ENCODE measurements at regions not wholly inside any gene's neighbourhood (a gene's known extent, or its start where the extent isn't known, plus 50 kb on each side); places are given as distances from the start of the nearest gene placed in this dataset.
A peak's percentile ranks its signal among the peaks of the same experiment; 100 is the strongest.
"Not testable (repeated sequence)": the region's sequence is repeated elsewhere in the genome, so short reads cannot be mapped to it uniquely, and the experiment has no call there.

DNA sequence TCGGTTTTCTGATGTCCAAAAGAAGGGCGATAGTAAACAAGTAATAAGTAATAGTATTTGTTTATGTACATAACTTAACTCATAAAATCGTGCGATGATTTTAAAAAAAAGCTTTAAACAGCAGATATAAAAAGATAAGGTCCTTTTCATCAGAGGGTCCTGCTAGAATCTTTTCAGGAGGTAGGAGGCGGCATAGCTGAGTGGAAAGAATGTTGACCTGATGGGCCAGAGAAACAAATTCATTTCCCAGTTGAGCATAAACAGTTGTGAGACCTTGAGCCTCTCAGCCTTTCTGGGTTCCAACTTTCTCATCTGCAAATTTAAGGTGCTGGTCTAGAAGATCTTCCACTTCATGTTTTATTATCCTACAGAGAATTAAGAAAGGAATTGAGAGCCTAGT, 173.5 kb downstream of the LACC1 start:
- DNase-seq (no peak), ATAC-seq (replicated peaks in 1 of 4) (no peak)
- ChIA-PET POLR2A (no interaction called here), CTCF (no interaction called here)
- peaks cover 0 to 6% of the 10 kb centered on the region in 2 experiments for H3K27me3 ChIP-seq (replicated peaks in 1 of 2; ENCODE audit: control insufficient read depth in 2 of 2, extremely low read depth in 1 of 2, insufficient read depth in 2 of 2, low read length in 1 of 2)
- no peak overlapping the region for H3K4me3 ChIP-seq (ENCODE audit: control insufficient read depth in 1 of 2, extremely low read depth in 1 of 2, low read length in 1 of 2)
- no peaks in the 10 kb centered on the region for H3K4me1 ChIP-seq (ENCODE audit: control insufficient read depth in 1 of 2, extremely low read depth in 1 of 2, insufficient read depth in 2 of 2, low read length in 2 of 2)
- H3K4me3 Mint-ChIP-seq: no peak overlapping the region
- H3K36me3 Mint-ChIP-seq: no peaks in the 10 kb centered on the region
- no peaks in the 10 kb centered on the region for H3K36me3 ChIP-seq (ENCODE audit: control insufficient read depth in 2 of 2, extremely low read depth in 1 of 2, insufficient read depth in 1 of 2, low read length in 1 of 2)
- no peaks in the 10 kb centered on the region for H3K9me3 Mint-ChIP-seq
- no peak overlapping the region for H3K27ac ChIP-seq (ENCODE audit: low read length)
- peaks cover 0 to 8% (median 0%) of the 10 kb centered on the region in 3 donors for H3K4me1 Mint-ChIP-seq
- no peak overlapping the region for H3K27ac Mint-ChIP-seq
- no CpG with 5 or more reads among the region's 5 CpGs for WGBS (ENCODE audit: insufficient coverage)
- peaks cover 23 to 29% of the 10 kb centered on the region in 2 donors for H3K27me3 Mint-ChIP-seq
- H3K9me3 ChIP-seq: no peaks in the 10 kb centered on the region

DNA sequence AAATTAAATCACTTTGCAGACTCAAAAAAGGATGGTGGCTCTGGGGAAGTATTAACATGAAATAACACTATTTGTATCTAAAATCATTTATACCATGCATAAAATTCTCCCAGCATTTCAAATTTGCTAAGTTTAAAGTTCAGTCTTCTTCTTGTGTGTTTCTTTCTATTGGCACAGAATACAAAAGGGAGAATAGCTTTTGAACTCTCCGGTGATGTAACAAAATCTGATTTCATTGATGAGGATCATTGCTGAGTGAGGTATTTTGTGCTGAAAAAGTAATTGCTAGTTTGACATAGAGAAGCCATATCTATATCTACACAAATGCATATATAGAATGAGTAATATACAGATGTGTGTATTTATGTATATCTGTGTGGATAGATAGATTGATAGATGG, 174.8 kb downstream of the LACC1 start:
- CTCF ChIA-PET: no interaction called here

DNA sequence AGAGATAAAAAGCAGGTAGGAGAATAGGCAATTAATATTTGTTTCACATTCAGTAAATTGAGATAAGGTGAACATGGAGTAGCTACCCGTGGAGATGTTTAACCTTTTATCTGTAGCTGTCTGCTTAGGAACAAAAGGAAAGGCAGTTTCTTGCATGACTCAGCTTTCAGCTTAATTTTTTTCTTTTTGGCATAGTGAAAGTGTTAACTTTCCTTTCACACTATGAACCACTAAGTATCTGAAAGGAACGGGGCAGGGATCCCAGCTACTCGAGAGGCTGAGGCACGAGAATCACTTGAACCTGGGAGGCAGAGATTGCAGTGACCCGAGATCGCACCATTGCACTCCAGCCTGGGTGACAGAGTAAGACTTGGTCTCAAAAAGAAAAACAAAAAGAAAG, 176.0 kb downstream of the LACC1 start:
- DNase-seq, H3K4me1 Mint-ChIP-seq, CTCF ChIA-PET: not testable (repeated sequence)

More for the DNA sequence above, 174.8 kb downstream of the LACC1 start:
- Mint-ChIP-seq H3K36me3 (no peaks in the 10 kb centered on the region), H3K4me3 (no peak overlapping the region), H3K27ac (no peak overlapping the region), H3K4me1 (peaks cover 0 to 8% (median 0%) of the 10 kb centered on the region in 3 donors), H3K27me3 (peaks cover 18 to 28% of the 10 kb centered on the region in 2 donors), H3K9me3 (no peaks in the 10 kb centered on the region)
- Histone ChIP-seq H3K27ac (ENCODE audit: low read length) (no peak overlapping the region), H3K9me3 (no peaks in the 10 kb centered on the region), H3K4me3 (ENCODE audit: control insufficient read depth in 1 of 2, extremely low read depth in 1 of 2, low read length in 1 of 2) (no peak overlapping the region), H3K27me3 (replicated peaks in 1 of 2; ENCODE audit: control insufficient read depth in 2 of 2, extremely low read depth in 1 of 2, insufficient read depth in 2 of 2, low read length in 1 of 2) (peaks cover 0 to 6% of the 10 kb centered on the region in 2 experiments), H3K36me3 (ENCODE audit: control insufficient read depth in 2 of 2, extremely low read depth in 1 of 2, insufficient read depth in 1 of 2, low read length in 1 of 2) (no peaks in the 10 kb centered on the region), H3K4me1 (ENCODE audit: control insufficient read depth in 1 of 2, extremely low read depth in 1 of 2, insufficient read depth in 2 of 2, low read length in 2 of 2) (no peaks in the 10 kb centered on the region)
- POLR2A ChIA-PET: no interaction called here
- ATAC-seq (replicated peaks in 1 of 4) (no peak), DNase-seq (no peak)
- WGBS (ENCODE audit: insufficient coverage): no CpG with 5 or more reads among the region's 1 CpG

DNA sequence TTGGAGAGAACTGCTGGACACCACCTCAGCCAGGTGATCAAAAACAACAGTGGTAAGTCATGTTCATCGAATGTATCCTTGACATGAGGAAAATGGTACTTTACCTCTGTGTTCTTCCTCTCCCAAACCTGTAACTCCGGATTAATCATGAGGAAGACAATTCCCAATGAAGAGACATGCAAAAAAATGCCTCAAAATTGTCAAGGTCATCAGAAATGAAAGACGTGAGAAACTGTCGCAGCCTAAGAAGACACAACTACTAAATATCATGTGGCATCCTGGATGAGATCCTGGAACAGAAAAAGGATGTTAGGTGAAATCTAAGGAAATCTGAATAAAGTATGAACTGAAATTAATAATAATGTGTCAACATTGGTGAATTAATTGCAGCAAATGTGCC, 178.4 kb downstream of the LACC1 start:
- Mint-ChIP-seq H3K27me3 (peaks cover 13 to 20% of the 10 kb centered on the region in 2 donors), H3K4me3 (no peak overlapping the region), H3K9me3 (no peaks in the 10 kb centered on the region), H3K36me3 (no peaks in the 10 kb centered on the region), H3K4me1 (peaks cover 0 to 8% (median 0%) of the 10 kb centered on the region in 3 donors), H3K27ac (no peak overlapping the region)
- Histone ChIP-seq H3K4me1 (ENCODE audit: control insufficient read depth in 1 of 2, extremely low read depth in 1 of 2, insufficient read depth in 2 of 2, low read length in 2 of 2) (no peaks in the 10 kb centered on the region), H3K36me3 (ENCODE audit: control insufficient read depth in 2 of 2, extremely low read depth in 1 of 2, insufficient read depth in 1 of 2, low read length in 1 of 2) (no peaks in the 10 kb centered on the region), H3K27ac (ENCODE audit: low read length) (no peak overlapping the region), H3K9me3 (no peaks in the 10 kb centered on the region), H3K4me3 (ENCODE audit: control insufficient read depth in 1 of 2, extremely low read depth in 1 of 2, low read length in 1 of 2) (no peak overlapping the region), H3K27me3 (replicated peaks in 1 of 2; ENCODE audit: control insufficient read depth in 2 of 2, extremely low read depth in 1 of 2, insufficient read depth in 2 of 2, low read length in 1 of 2) (peaks cover 0 to 3% of the 10 kb centered on the region in 2 experiments)
- POLR2A ChIA-PET: no interaction called here
- ATAC-seq (replicated peaks in 1 of 4) (no peak), DNase-seq (no peak)
- CTCF ChIA-PET: interaction anchor here in 1 of 2 donors (1.0 kb wide), 1 partner anchor 406 kb away, joined by 3 read pairs; no protein-coding TSS in a partner anchor
- WGBS (ENCODE audit: insufficient coverage): 75% methylated on average over 2 of the region's 4 CpGs

More for the DNA sequence above, 176.0 kb downstream of the LACC1 start:
- not testable (repeated sequence) for H3K27ac ChIP-seq (ENCODE audit: low read length); H3K4me1 ChIP-seq (ENCODE audit: control insufficient read depth in 1 of 2, extremely low read depth in 1 of 2, insufficient read depth in 2 of 2, low read length in 2 of 2); H3K9me3 ChIP-seq; ATAC-seq (replicated peaks in 1 of 4); H3K9me3 Mint-ChIP-seq; H3K4me3 ChIP-seq (ENCODE audit: control insufficient read depth in 1 of 2, extremely low read depth in 1 of 2, low read length in 1 of 2); H3K27me3 ChIP-seq (replicated peaks in 1 of 2; ENCODE audit: control insufficient read depth in 2 of 2, extremely low read depth in 1 of 2, insufficient read depth in 2 of 2, low read length in 1 of 2); H3K4me3 Mint-ChIP-seq; H3K36me3 Mint-ChIP-seq; H3K36me3 ChIP-seq (ENCODE audit: control insufficient read depth in 2 of 2, extremely low read depth in 1 of 2, insufficient read depth in 1 of 2, low read length in 1 of 2)
- POLR2A ChIA-PET: interaction anchor here in 1 of 2 donors (0.7 kb wide), 1 partner anchor 168 kb away, joined by 6 read pairs; no protein-coding TSS in a partner anchor
- Mint-ChIP-seq H3K27me3 (peaks cover 18 to 29% of the 10 kb centered on the region in 2 donors), H3K27ac (peak overlapping the region in 1 of 2 donors; percentile 7)
- WGBS (ENCODE audit: insufficient coverage): 24% methylated on average over 4 of the region's 6 CpGs

DNA sequence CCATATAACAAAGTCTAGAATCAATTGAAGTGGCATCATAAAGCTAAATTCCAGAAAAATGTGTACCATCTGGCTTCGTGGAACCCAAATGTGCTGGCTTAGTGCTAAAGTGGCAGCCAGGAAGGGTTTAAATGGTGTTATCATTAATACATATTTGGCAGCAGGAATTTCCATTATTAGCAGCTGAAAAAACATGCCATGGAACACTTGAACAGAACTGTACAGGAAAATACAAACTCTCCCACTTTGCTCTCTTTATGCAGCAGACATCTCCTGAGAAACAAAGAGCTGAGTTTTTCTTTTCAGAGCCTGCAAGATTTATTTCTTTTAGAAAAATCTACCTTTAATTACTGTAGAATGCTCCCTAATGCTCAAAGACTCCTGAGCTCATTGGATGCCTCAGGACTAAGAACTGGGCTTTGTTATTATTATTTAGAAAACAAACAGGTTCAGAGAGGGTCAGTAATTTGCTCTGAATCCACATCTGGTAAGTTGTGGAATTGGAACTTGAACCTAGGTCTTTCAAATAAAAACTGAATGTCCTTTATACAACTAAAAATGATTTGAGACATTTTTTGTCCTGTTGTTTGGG, 179.0 kb downstream of the LACC1 start:
- no peaks in the 10 kb centered on the region for H3K4me1 ChIP-seq (ENCODE audit: control insufficient read depth in 1 of 2, extremely low read depth in 1 of 2, insufficient read depth in 2 of 2, low read length in 2 of 2)
- peaks cover 0 to 3% of the 10 kb centered on the region in 2 experiments for H3K27me3 ChIP-seq (replicated peaks in 1 of 2; ENCODE audit: control insufficient read depth in 2 of 2, extremely low read depth in 1 of 2, insufficient read depth in 2 of 2, low read length in 1 of 2)
- ChIA-PET CTCF (interaction anchor here in 1 of 2 donors (1.0 to 1.1 kb wide), 2 partner anchors 27 to 406 kb away, joined by 3 read pairs; no protein-coding TSS in a partner anchor), POLR2A (no interaction called here)
- H3K4me1 Mint-ChIP-seq: peaks cover 0 to 8% (median 0%) of the 10 kb centered on the region in 3 donors
- no peak overlapping the region for H3K4me3 Mint-ChIP-seq
- H3K9me3 Mint-ChIP-seq: no peaks in the 10 kb centered on the region
- peaks cover 13 to 20% of the 10 kb centered on the region in 2 donors for H3K27me3 Mint-ChIP-seq
- H3K9me3 ChIP-seq: no peaks in the 10 kb centered on the region
- H3K27ac ChIP-seq (ENCODE audit: low read length): no peak overlapping the region
- H3K36me3 ChIP-seq (ENCODE audit: control insufficient read depth in 2 of 2, extremely low read depth in 1 of 2, insufficient read depth in 1 of 2, low read length in 1 of 2): no peaks in the 10 kb centered on the region
- H3K27ac Mint-ChIP-seq: no peak overlapping the region
- H3K36me3 Mint-ChIP-seq: no peaks in the 10 kb centered on the region
- DNase-seq (no peak), ATAC-seq (replicated peaks in 1 of 4) (no peak)
- WGBS (ENCODE audit: insufficient coverage): no CpG with 5 or more reads among the region's 1 CpG
- H3K4me3 ChIP-seq (ENCODE audit: control insufficient read depth in 1 of 2, extremely low read depth in 1 of 2, low read length in 1 of 2): no peak overlapping the region

DNA sequence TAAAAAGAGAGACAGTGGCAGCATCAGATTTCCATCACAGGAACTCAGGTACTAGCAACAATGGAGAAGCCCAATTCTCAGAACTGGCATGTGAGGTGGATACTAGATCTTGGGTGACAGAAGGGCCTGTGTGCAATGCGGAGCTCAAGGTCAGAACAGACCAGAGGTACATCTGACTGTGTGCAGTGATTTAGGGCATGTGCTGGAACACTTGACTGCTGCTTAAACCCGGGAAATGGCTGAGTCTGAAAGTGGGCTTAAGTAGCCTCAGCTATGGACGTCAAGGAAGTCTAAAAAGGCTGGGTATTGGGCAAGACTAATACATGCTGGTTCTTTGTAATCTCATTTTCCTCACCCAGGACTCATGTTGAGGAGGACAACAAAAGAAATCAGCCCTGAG, 182.2 kb downstream of the LACC1 start:
- H3K4me3 ChIP-seq (ENCODE audit: control insufficient read depth in 1 of 2, extremely low read depth in 1 of 2, low read length in 1 of 2): no peak overlapping the region
- POLR2A ChIA-PET: interaction anchor here in 1 of 2 donors (0.6 to 0.7 kb wide), 2 partner anchors 213 to 618 kb away, joined by 4 to 10 read pairs; no protein-coding TSS in a partner anchor
- H3K27ac Mint-ChIP-seq: no peak overlapping the region
- H3K27ac ChIP-seq (ENCODE audit: low read length): no peak overlapping the region
- DNase-seq (no peak), ATAC-seq (replicated peaks in 1 of 4) (no peak)
- H3K4me3 Mint-ChIP-seq: no peak overlapping the region
- no peaks in the 10 kb centered on the region for H3K4me1 ChIP-seq (ENCODE audit: control insufficient read depth in 1 of 2, extremely low read depth in 1 of 2, insufficient read depth in 2 of 2, low read length in 2 of 2)
- H3K9me3 Mint-ChIP-seq: no peaks in the 10 kb centered on the region
- H3K9me3 ChIP-seq: no peaks in the 10 kb centered on the region
- 100% methylated on average over 1 of the region's 3 CpGs for WGBS (ENCODE audit: insufficient coverage)
- H3K27me3 ChIP-seq (replicated peaks in 1 of 2; ENCODE audit: control insufficient read depth in 2 of 2, extremely low read depth in 1 of 2, insufficient read depth in 2 of 2, low read length in 1 of 2): no peaks in the 10 kb centered on the region
- no peaks in the 10 kb centered on the region for H3K4me1 Mint-ChIP-seq
- CTCF ChIA-PET: no interaction called here
- no peaks in the 10 kb centered on the region for H3K36me3 ChIP-seq (ENCODE audit: control insufficient read depth in 2 of 2, extremely low read depth in 1 of 2, insufficient read depth in 1 of 2, low read length in 1 of 2)
- H3K36me3 Mint-ChIP-seq: no peaks in the 10 kb centered on the region
- H3K27me3 Mint-ChIP-seq: peaks cover 0 to 13% of the 10 kb centered on the region in 2 donors

Data from T-cell (primary cell).